GM12801 (cell line): ENCODE measurements at regions not wholly inside any gene's neighbourhood (a gene's known extent, or its start where the extent isn't known, plus 50 kb on each side); places are given as distances from the start of the nearest gene placed in this dataset.

Source experiments
- TF ChIP-seq, protein P1 (sequence below): IDR thresholded peaks from one replicate; pipeline ENCODE4 v1.5.1; 2011; ENCODE audit warnings: control low read depth; ENCODE audit not compliant: insufficient read length; ENCODE audit errors: extremely low read depth

DNA sequence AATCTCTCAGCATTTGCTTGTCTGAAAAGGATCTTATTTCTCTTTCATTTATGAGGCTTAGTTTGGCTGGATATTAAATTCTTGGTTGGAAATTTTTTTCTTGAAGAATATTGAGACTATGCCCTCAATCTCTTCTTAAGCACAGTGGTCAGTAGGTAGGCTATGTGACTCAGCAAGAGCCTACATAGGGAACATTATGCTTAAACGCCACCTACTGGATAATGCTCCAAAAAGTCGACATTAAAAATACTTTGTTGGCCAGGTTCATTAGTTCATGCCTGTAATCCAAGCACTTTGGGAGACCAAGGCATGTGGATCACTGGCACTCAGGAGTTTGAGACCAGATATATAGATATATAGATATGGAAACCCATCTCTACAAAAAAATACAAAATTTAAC, 678.0 kb upstream of the USP24 start:
- TF ChIP-seq, protein P1, sequence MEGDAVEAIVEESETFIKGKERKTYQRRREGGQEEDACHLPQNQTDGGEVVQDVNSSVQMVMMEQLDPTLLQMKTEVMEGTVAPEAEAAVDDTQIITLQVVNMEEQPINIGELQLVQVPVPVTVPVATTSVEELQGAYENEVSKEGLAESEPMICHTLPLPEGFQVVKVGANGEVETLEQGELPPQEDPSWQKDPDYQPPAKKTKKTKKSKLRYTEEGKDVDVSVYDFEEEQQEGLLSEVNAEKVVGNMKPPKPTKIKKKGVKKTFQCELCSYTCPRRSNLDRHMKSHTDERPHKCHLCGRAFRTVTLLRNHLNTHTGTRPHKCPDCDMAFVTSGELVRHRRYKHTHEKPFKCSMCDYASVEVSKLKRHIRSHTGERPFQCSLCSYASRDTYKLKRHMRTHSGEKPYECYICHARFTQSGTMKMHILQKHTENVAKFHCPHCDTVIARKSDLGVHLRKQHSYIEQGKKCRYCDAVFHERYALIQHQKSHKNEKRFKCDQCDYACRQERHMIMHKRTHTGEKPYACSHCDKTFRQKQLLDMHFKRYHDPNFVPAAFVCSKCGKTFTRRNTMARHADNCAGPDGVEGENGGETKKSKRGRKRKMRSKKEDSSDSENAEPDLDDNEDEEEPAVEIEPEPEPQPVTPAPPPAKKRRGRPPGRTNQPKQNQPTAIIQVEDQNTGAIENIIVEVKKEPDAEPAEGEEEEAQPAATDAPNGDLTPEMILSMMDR, result no peak

DNA sequence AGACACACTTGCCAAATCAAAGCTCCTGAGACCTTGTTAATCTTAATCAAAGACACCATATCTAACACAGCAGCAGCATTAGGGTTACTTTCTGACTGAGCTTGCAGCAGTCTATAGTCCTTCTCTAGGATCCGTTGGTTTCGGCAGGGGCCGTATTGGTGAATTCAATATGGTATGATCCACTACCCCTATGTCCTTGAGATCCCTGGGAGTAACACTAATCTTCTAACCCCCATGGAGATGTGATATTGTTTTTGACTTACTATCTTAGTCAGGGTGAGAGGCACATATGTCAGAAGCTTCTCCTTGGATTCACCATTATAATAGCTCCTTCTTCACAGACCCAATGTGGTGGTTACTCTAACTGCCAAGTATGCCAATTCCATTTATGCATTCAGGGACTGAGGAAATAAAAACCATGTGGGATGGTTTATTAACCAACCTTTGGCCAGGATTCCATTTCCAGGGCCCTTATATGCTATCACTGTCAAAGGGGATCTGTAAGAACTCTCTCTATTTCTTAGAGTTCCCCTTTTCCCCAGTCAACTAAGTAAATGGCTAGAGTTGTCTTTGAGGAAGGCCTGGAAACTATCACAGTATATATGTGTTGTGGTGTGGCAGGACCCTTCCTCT, 673.6 kb upstream of the USP24 start:
- TF ChIP-seq, protein P1, result no peak

DNA sequence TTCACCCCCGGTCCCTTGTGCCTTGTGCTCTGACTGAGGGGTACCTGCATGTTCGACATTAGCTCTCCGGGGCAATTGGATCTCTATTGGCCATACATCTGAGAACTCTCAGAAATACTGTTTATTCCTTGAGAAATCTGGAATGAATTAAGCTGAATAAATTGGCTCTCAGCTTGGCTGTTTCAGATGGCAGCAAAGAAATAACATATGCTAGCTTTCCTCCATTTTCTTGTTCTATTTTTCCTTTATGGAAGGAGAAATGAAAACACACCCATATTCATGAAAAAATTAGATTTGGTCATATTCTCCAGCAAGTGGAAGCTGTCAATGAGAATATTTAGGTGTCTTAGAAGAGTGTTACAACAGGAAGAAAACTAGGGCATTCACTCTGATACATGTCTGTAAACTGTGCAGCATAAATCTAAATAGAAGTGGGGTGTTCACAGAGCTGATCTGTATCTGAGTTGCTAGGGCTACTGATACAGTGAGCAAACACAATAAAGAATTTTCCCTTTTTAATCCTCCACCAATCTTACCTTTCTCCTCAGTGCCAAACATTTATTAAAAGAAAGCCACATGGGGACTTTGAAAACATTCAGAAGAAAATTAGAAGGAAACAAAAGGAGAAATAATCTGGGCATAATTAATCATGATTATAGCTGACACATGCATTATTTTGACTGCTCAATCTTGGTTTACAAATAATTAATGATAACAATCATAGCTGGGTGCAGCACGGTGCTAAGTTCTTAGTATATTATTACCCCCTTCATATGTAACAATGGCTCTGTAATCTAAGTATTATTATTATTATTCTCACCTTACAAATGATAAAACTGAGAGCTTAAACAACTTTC, 671.9 kb upstream of the USP24 start:
- TF ChIP-seq, protein P1, result no peak

DNA sequence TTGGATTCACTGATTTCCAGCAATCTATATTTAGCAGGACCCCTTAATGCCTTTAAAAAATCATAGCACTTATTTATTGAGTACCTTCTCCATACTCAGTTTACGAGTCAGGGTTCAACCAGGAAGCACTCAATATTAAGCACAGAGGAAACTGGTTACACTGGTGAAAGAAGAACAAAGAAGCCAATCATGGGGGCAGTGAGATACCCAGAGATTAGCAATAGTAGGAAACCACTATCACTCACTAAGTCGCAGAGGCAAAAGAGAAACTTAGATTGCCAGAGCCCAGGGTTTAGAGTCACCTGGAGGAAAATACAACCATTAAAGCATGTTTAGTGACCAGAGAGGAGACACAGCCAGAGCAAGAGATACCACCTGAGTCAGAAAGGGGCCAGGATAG, 670.5 kb upstream of the USP24 start:
- TF ChIP-seq, protein P1, result no peak

DNA sequence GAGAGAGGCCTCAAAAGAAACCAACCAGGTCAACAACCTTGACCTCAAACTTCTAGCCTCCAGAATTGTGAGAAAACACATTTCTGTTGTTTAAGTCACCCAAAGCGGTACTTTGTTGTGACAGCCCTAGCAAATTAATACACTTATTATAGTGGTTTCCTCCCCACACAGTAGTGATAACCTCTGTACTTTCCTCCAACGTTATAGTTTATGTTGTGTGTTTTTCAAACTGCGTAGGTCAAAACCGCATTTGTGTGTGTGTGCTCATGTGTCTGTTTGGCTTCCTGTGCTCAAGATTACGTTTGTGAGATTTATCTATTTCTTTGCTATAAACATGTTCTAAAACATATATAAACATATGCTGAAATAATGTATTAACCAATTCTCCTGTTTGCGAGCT, 667.8 kb upstream of the USP24 start:
- TF ChIP-seq, protein P1, result no peak

DNA sequence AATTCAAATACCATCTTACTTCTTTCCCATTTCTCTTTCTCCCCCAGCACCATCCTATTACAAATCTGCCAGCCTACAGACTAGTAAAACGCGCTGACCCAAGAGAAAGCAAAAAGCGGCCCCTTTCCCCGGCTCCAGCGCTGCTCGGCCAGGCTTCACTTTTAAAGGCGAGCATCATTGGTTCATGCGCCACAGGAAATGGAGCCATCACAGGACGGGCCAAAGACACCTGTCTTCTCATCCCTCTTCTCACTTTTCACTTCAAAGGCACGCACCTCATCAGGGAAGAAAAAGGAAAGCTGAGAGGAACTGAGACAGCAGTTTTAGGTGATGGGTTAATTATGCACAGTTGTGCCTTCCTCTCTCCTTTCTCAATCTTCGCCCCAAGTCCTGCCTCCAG, 664.2 kb upstream of the USP24 start:
- TF ChIP-seq, protein P1, result no peak

DNA sequence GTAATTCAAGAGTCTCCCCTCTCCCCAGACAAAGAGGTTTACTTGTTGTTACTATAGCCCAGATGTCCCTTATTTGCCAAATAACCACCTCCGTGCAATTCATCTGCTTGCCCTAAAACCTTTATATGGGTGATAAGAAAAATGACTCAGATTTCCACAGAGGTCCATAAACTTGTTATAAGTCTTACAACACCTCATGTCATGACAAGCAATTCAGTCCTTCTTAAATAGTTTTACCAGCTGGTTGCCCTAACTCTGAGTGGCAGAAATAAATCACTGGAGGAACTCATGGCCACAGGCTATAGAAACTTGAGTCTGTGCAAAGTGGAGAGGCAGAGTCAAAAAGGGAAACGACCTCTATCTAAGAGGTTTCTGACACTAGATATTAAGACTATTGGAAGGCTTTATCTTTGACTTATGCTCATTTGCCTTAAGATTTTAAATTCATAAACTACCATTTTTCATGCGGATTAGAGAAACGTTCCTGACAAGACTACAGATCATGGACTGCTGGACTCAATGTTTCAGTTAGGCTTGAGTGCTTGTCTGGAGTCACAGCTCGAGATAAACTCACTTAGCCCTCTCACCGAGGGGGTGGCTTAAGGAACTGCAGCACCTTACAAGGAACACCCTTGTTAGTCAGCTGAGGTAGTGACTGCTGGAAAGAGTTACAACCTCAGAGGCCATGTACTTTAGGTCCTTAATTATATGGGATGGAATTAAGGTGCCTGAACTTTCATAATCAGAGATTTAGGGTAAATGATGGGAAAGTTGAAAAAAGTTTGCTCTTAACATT, 662.5 kb upstream of the USP24 start:
- TF ChIP-seq, protein P1, result no peak
